T-helper 2 cell treated with Interferon-gamma antibody and Interleukin-4, amounts not matched to agents 5 μg/mL and 100 μg/mL, for 36 hours (primary cell): ENCODE measurements at regions not wholly inside any gene's neighbourhood (a gene's known extent, or its start where the extent isn't known, plus 50 kb on each side); places are given as distances from the start of the nearest gene placed in this dataset.

ENCODE experiments used
- DNase-seq: peaks from one replicate; pipeline ENCODE4 v3.0.0; 2021; ENCODE audit warnings: low spot score
- H3K27ac Mint-ChIP-seq: one replicate; pipeline ENCODE4 v1.8.0; 2021; ENCODE audit warnings: mild to moderate bottlenecking, mixed read lengths
- H3K27me3 Mint-ChIP-seq: one replicate; pipeline ENCODE4 v1.8.0; 2021; ENCODE audit warnings: low read depth, mixed read lengths
- H3K36me3 Mint-ChIP-seq: one replicate; pipeline ENCODE4 v1.8.0; 2021; ENCODE audit warnings: low read depth, mixed read lengths
- H3K4me1 Mint-ChIP-seq: one replicate; pipeline ENCODE4 v1.8.0; 2021; ENCODE audit warnings: low read depth, mixed read lengths
- H3K4me3 Mint-ChIP-seq: one replicate; pipeline ENCODE4 v1.8.0; 2022; ENCODE audit warnings: mild to moderate bottlenecking, moderate library complexity, mixed read lengths
- H3K9me3 Mint-ChIP-seq: one replicate; pipeline ENCODE4 v1.8.0; 2021; ENCODE audit warnings: mixed read lengths

GRCh38 chr13:44770951-44771350 lies 194.8 kb upstream of the TSC22D1 start:
- Mint-ChIP-seq H3K36me3 (no peaks in the 10 kb centered on the region), H3K27ac (no peak overlapping the region), H3K4me3 (no peak overlapping the region), H3K4me1 (peaks cover 14% of the 10 kb centered on the region), H3K27me3 (peaks cover 8% of the 10 kb centered on the region), H3K9me3 (no peaks in the 10 kb centered on the region)
- DNase-seq = no peak

GRCh38 chr13:44769686-44770085 lies 193.6 kb upstream of the TSC22D1 start:
- no peak overlapping the region for H3K4me3 Mint-ChIP-seq

GRCh38 chr13:44768775-44769581 lies 192.8 kb upstream of the TSC22D1 start:
- H3K4me1 Mint-ChIP-seq = peaks cover 16% of the 10 kb centered on the region
- peaks cover 3% of the 10 kb centered on the region for H3K27me3 Mint-ChIP-seq
- H3K9me3 Mint-ChIP-seq = no peaks in the 10 kb centered on the region
- H3K36me3 Mint-ChIP-seq = no peaks in the 10 kb centered on the region
- H3K4me3 Mint-ChIP-seq = peak overlapping the region; percentile 20
- DNase-seq = peak; percentile 34
- peak overlapping the region; percentile 51 for H3K27ac Mint-ChIP-seq

More at GRCh38 chr13:44769686-44770085, 193.6 kb upstream of the TSC22D1 start:
- peaks cover 7% of the 10 kb centered on the region for H3K27me3 Mint-ChIP-seq
- H3K4me1 Mint-ChIP-seq = peaks cover 14% of the 10 kb centered on the region
- H3K27ac Mint-ChIP-seq = no peak overlapping the region
- H3K36me3 Mint-ChIP-seq = no peaks in the 10 kb centered on the region
- DNase-seq = no peak
- no peaks in the 10 kb centered on the region for H3K9me3 Mint-ChIP-seq

GRCh38 chr13:44768239-44768638 lies 192.1 kb upstream of the TSC22D1 start:
- Mint-ChIP-seq H3K36me3 (no peaks in the 10 kb centered on the region), H3K9me3 (no peaks in the 10 kb centered on the region), H3K4me1 (peaks cover 16% of the 10 kb centered on the region), H3K27ac (peak overlapping the region; percentile 51), H3K27me3 (peaks cover 3% of the 10 kb centered on the region), H3K4me3 (peak overlapping the region; percentile 20)
- DNase-seq = peak; percentile 41

GRCh38 chr13:44765001-44765471 lies 188.9 kb upstream of the TSC22D1 start:
- no peak for DNase-seq
- no peaks in the 10 kb centered on the region for H3K9me3 Mint-ChIP-seq
- no peaks in the 10 kb centered on the region for H3K36me3 Mint-ChIP-seq
- H3K4me1 Mint-ChIP-seq = peaks cover 16% of the 10 kb centered on the region
- no peak overlapping the region for H3K4me3 Mint-ChIP-seq
- H3K27ac Mint-ChIP-seq = no peak overlapping the region
- H3K27me3 Mint-ChIP-seq = no peaks in the 10 kb centered on the region

- H3K4me1 Mint-ChIP-seq = peaks cover 16% of the 10 kb centered on the region
- H3K9me3 Mint-ChIP-seq = no peaks in the 10 kb centered on the region
- no peaks in the 10 kb centered on the region for H3K27me3 Mint-ChIP-seq
- no peak for DNase-seq
- no peaks in the 10 kb centered on the region for H3K36me3 Mint-ChIP-seq
- no peak overlapping the region for H3K27ac Mint-ChIP-seq
- H3K4me3 Mint-ChIP-seq = no peak overlapping the region
These were observed 188.2 kb upstream of the TSC22D1 start for GRCh38 chr13:44764302-44764692.

GRCh38 chr13:44763615-44764301 lies 187.6 kb upstream of the TSC22D1 start:
- no peak for DNase-seq
- no peak overlapping the region for H3K27ac Mint-ChIP-seq
- no peaks in the 10 kb centered on the region for H3K36me3 Mint-ChIP-seq
- peaks cover 13% of the 10 kb centered on the region for H3K4me1 Mint-ChIP-seq
- H3K9me3 Mint-ChIP-seq = no peaks in the 10 kb centered on the region
- H3K4me3 Mint-ChIP-seq = no peak overlapping the region
- H3K27me3 Mint-ChIP-seq = no peaks in the 10 kb centered on the region

- Mint-ChIP-seq H3K27ac (no peak overlapping the region), H3K9me3 (no peaks in the 10 kb centered on the region), H3K36me3 (no peaks in the 10 kb centered on the region), H3K4me1 (peaks cover 5% of the 10 kb centered on the region), H3K4me3 (no peak overlapping the region), H3K27me3 (no peaks in the 10 kb centered on the region)
- DNase-seq = no peak
These were observed 186.8 kb upstream of the TSC22D1 start for GRCh38 chr13:44762911-44763310.

- peaks cover 2% of the 10 kb centered on the region for H3K4me1 Mint-ChIP-seq
- no peak overlapping the region for H3K4me3 Mint-ChIP-seq
- no peaks in the 10 kb centered on the region for H3K27me3 Mint-ChIP-seq
- H3K27ac Mint-ChIP-seq = no peak overlapping the region
- H3K36me3 Mint-ChIP-seq = no peaks in the 10 kb centered on the region
- no peaks in the 10 kb centered on the region for H3K9me3 Mint-ChIP-seq
- DNase-seq = no peak
These were observed 184.3 kb upstream of the TSC22D1 start for GRCh38 chr13:44760434-44760833.

GRCh38 chr13:44759384-44760360 lies 183.5 kb upstream of the TSC22D1 start:
- no peaks in the 10 kb centered on the region for H3K9me3 Mint-ChIP-seq
- H3K36me3 Mint-ChIP-seq = no peaks in the 10 kb centered on the region
- DNase-seq = no peak
- no peaks in the 10 kb centered on the region for H3K27me3 Mint-ChIP-seq
- H3K27ac Mint-ChIP-seq = no peak overlapping the region
- H3K4me1 Mint-ChIP-seq = peaks cover 2% of the 10 kb centered on the region
- no peak overlapping the region for H3K4me3 Mint-ChIP-seq

- Mint-ChIP-seq H3K4me3 (no peak overlapping the region), H3K9me3 (no peaks in the 10 kb centered on the region), H3K27me3 (no peaks in the 10 kb centered on the region), H3K27ac (no peak overlapping the region), H3K4me1 (no peaks in the 10 kb centered on the region), H3K36me3 (no peaks in the 10 kb centered on the region)
- DNase-seq = peak; percentile 21
These were observed 182.7 kb upstream of the TSC22D1 start for GRCh38 chr13:44758630-44759383.

GRCh38 chr13:44757671-44758070 lies 181.5 kb upstream of the TSC22D1 start:
- H3K4me3 Mint-ChIP-seq = no peak overlapping the region
- no peaks in the 10 kb centered on the region for H3K36me3 Mint-ChIP-seq
- DNase-seq = no peak
- no peaks in the 10 kb centered on the region for H3K27me3 Mint-ChIP-seq
- no peaks in the 10 kb centered on the region for H3K4me1 Mint-ChIP-seq
- H3K27ac Mint-ChIP-seq = no peak overlapping the region
- no peaks in the 10 kb centered on the region for H3K9me3 Mint-ChIP-seq

GRCh38 chr13:44756276-44756810 lies 180.2 kb upstream of the TSC22D1 start:
- Mint-ChIP-seq H3K4me3 (no peak overlapping the region), H3K4me1 (no peaks in the 10 kb centered on the region), H3K27ac (no peak overlapping the region), H3K9me3 (no peaks in the 10 kb centered on the region), H3K36me3 (no peaks in the 10 kb centered on the region), H3K27me3 (no peaks in the 10 kb centered on the region)
- no peak for DNase-seq
